ENCODE measurements at regions not wholly inside any gene's neighbourhood (a gene's known extent, or its start where the extent isn't known, plus 50 kb on each side); places are given as distances from the start of the nearest gene placed in this dataset.
"Not testable (repeated sequence)": the region's sequence is repeated elsewhere in the genome, so short reads cannot be mapped to it uniquely, and the experiment has no call there.

DNA sequence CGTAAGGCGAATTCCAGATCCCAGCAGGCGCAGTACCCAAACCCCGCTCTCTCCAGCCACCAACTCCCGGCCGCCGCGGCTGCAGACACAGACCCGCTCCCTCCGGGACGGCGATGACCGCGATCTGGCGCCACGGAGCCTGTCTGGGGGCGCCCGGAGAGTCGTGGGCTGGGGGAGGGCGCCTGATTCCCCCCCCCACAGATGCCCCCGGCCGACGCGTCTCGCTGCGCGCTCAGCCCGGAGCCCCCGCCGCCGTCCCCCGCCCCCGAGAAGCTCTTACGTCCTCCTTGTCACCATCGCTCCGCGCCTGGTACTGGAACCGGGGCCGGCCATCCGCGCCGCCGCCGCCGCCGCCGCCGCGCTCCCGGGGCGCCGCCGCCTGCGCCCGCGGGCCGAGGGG, 173.6 kb downstream of the ATP6V0E2 start:
- not testable (repeated sequence) for DNase-seq

DNA sequence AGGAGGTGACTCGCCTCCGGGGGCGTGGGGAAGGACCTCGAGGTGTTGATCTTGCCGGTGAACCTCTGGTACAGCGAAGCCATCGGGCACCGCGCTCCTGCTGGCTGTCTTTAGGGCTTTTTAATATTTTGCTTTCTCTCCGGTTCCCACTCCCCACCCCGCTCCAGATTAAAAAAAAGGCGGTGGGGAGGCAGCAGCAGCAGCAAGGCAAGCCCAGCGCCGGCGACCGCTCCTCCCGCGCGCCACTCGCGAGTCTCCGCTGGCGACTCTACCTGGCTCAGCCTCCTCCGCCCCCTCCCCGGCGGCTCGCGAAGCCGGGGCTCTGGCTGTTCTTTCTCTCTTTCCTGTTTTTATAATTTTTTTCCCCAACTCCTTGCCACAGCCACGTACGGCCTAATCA, 174.0 kb downstream of the ATP6V0E2 start:
- DNase-seq = not testable (repeated sequence)

DNA sequence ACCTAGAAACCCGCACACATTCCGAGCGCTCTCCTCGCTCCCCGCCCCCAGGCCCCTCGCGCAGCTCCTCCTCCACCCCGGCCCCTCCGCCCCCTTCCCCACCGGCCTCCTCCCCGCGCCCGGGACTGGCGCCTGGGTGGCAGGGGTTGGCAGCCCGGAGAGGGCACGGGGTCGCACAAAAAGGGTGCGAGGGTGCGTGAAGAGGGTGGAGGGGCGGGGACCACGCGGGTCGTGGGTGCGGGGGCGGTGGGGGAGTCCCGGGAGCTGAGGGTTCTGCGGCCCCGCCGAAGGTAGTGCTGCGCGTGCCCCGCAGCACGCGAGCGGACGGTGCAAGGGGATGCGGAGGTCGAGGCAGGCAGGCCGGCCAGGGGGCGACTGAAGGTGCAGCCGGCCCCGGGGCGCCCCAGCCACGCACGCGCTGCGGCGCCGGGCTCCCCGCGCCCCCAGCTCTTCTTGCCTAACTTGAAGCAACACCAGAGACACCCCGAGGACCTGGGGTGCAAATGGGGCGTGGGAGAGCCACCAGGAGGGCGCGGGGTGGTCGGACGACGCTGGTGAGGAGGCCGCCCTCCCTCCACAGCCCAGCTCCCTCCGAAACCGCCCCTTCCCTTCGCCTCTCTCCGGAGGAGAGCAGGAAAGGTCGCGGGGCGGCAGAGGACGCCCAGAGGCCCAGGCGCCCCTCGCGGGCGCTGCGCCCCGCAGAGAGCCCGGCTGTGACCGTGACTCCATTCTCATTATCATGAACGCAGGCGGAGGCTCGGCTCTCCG, 174.7 kb downstream of the ATP6V0E2 start:
- not testable (repeated sequence) for DNase-seq

DNA sequence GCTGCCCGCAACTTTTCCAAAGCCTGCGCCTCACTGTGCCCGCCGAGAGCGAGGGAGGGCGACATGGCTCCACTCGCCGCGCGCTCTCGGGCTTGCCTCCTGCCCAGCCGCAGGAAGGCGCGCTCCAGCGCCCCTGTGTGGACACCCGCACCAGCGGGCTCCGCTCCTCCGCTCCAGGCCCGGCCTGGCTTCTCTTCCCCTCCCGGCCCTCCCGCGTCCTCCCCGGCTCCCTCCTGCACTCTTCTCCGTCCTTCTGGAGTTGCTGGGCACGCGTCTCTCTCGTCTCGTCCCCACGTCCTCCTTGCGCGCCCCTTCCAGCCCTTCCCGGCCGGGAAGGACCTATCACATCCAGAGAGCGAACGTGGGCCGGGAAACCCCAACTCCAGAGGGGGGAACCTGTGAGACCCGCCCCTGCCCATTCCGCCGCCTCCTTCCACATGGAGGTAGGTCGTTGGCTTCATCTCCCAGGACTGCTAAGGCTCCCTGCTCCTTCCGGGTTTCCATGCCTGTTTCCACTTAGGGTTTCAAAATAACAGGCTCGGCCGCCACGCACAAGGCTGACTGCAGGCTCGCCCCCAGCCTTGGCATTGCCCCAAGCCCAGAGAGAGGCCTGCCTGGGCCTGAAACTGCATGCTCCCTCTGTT, 175.4 kb downstream of the ATP6V0E2 start:
- not testable (repeated sequence) for DNase-seq

DNA sequence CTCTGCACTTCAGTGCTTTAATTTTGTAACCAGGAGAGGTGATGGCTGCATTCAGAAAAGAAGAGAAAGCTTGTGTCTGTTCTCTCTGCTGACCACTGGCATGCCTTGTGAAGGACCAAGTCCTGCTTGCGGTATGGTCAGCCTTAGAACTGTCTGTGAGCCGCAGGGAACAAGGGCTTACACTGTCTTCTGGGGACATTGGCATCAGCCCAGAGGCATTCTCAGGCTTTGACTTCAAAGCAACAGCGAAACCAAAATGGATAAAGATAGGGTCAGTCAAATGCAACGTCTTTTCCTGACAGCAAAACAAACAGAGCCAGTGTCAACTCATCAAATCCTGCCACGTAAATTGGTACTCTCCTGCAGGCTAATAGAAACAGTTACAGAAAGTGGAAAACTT, 179.6 kb downstream of the ATP6V0E2 start:
- DNase-seq = not testable (repeated sequence)

DNA sequence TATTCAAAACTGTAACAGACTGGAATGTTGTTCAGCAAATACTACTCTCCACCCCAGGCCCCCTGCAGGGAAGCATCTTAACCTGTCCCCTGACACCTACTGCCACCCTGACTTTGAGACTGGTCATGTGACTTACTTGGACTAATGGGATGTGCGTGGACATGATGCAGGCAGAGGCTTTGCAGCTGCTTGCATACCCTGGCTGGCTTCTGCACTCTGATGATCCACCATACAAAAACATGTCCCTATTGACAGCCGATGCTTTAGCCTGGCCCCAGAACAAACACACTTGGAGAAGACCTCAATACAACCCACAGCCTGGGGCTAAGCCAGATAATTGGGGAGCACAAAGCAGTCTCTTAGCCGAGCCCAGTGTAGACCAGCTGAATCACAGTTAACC, 180.5 kb downstream of the ATP6V0E2 start:
- not testable (repeated sequence) for DNase-seq

DNA sequence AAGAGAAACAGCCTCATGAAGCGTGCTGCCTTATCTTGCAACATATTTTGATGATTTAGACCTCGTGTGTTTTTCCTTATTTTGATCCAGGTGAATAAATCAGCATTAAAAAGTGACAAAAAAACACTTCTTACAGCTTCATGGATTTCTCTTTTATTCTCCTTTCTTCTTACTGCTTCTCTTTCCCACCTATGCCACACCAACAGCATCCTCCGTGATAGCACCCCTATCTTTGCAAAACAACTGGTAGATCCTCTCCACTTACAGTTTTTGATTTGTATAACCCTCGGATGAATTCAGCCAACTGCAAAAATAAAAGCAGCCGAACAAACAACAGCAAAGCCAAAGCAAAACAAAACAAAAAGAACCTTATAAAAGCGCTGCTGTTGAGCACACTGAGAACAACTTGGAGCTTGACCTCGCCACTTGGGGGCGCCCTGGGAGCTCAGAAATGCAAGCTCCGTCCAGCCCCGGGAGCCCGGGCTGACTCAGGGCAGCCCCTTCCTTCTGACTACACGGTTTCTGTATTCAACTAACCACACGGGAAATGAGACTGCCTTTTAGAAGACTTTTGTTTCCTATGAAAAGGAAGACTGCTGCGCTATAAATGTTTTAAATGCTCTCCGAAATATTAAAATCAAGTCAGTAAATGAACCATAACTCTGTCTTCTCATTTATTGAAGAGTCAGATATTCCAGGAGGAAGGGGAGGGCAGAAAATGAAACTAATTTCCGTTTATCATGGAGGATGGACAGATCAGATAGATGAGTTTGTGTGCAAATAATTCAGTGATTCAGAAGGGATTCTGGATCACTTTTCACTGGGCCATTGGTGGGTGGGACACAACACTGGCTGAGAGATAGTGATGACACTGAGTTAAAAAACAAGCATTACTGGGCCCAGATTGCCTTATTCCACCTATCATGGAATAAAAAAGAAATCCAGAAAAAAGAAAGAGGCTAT, 186.8 kb downstream of the ATP6V0E2 start:
- DNase-seq = peak; percentile 89

DNA sequence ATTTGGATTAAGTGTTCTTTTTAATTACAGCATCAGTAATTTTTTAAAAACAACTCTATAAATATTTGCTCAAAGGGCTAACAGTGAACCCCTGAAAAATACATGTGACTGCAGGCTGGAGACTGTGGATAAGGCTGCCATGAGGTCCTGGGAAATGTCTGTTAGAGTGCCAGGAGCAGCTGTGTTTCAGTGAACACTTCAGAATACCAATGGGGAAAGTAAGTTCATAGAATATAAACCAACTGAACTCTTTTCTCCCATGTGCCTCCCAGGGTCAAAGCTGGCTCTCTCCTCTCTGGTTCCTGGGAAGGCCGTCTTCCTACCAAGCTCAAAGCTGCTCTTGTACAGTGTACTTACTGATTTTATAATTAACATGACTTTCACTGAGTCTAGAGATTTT, 189.4 kb downstream of the ATP6V0E2 start:
- not testable (repeated sequence) for DNase-seq

DNA sequence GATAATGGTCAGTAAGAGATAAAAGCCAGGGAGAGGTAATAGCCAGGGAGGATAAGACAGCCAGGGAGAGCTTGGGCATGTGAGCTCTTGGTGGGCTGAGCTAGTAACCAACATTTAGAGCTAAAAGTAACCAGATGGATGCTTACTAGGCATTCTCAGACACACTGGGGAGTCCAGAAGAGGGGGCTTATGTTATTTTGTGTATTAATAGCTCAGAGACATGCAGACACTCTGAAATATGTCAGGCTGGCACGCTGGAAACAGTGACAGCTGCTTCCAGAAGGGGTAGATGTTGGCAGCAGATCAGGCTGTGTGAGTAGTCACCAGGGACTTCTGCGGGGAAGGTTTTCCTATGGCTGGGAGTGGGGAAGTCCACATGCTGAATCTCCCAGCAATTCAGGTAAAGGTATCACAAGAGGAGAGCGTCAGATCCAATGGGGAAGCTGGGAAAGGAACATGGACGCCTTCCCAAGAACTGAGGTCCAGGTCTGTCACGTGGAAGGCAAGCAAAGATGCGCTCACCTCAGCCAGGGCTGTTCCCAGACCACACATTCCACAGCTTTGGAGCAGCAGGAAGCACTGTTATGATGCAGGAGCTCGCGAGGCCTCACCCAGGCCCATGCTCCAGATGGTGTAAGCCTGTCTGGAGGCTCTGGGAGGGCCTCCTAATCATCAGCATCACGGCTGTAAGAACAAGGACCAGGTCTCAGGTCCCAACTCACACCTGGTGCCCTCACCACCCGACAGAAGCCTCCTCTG, 196.0 kb downstream of the ATP6V0E2 start:
- not testable (repeated sequence) for DNase-seq

DNA sequence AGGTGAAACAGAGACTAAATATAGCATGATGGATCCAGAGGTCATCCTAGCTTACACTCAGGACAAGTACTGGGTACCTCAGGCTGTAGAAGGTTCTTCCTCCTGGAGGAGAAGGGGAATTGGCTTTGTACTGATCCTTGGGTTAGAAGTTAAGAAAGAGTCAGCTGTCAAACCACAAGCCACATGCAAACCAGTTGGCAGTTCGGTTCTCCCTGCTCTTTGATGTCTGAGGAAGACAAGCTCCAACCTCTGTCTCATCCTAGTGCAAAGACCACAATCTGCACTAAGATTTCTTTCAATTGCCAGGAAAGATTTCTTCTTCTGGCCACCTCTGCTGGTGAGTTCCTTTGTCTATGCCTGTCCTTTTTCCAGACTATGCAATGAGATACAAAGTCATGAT, 203.8 kb downstream of the ATP6V0E2 start:
- not testable (repeated sequence) for DNase-seq

DNA sequence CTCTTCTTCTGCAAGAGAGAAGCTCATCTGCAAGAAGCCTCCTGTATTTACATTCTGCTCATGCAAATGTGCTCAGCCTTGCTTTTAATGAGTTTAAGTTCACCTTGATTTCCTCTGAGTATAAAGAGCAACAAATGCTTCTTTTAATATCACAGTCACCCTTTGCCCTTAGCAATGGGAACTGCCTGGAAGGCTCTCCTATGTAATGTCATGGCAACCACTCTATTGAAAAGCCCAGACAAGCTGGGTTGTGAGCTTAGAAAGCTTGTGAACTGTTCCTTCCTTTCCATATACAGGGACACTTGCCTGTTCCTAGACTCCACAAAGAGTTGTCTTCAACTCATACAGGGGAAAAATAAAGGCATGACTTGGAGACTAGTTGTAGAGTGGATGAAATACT, 208.1 kb downstream of the ATP6V0E2 start:
- DNase-seq = not testable (repeated sequence)

DNA sequence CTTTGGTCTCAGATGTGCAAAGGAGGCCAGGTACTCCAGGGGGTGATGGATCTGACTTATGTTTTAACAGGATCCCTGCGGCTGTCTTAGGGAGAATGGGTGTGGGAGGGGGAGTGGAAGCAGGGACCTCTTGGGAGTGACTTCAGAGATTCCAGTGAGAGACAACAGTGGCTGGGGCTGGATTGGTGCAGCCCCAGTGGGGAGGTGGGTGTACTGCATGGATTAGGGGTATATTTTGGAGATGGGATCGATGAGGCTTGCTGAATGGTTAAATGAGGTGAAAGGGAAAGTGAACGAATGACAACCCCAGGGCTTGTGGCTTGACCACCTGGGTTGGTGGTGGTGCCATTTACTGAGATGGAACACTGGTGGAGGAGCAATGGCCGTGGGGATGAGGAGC, 211.0 kb downstream of the ATP6V0E2 start:
- DNase-seq = not testable (repeated sequence)

DNA sequence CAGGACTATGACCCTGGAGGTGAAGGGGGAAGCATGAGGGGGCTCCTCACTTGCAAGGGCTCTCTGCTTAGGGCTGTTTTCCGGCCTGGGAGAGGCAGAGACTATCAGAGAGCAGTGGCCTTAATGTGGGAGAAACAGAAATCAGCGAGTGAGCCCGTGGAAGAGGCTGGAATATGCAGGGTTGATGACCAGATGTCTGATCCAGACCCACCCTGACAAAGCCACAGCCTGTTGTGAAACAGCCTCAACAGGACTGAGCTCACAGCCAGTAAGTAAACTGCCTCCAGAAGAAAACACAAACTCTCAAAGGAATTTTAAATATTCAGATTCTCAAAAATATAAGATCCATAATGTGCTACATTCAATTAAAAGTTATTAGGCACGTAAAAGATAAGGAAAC, 213.7 kb downstream of the ATP6V0E2 start:
- DNase-seq = not testable (repeated sequence)

DNA sequence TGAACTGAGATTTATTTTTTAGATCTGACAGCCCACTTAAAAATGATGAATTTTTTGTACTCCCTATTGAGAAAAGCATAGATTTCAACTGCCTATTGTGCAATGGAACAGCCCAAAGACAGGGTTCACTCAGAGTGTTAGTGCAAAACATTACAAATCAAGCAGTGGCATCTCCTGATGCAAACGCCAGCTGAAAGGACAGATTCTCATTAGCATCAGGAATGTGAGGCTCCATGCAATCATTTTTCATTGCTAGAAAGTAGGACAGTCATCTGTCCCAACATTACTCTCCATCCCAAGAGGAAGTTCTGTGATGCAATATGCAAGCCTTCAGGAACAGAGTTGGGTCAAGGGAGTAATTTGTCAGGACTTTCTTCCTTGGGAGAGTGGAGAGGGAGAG, 215.4 kb downstream of the ATP6V0E2 start:
- not testable (repeated sequence) for DNase-seq

DNA sequence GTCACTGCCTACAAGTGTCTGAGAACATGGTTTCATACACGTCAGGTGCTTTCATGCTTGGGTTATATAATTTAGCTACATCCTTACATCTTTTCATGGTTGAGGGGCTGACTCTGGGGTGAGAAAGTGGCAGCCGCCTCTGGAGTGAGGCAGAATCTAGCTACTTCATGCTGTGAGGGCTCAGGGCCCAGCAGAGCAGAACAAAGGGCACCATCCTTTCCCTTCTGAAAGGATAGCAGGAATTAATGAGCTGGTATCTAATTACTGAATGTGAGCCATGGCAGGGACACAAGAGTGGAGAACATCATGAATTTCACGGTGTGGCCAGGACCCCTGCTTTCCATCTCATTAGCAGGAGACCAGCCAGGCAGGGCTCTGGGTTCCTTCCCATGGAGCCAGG, 217.0 kb downstream of the ATP6V0E2 start:
- not testable (repeated sequence) for DNase-seq

DNA sequence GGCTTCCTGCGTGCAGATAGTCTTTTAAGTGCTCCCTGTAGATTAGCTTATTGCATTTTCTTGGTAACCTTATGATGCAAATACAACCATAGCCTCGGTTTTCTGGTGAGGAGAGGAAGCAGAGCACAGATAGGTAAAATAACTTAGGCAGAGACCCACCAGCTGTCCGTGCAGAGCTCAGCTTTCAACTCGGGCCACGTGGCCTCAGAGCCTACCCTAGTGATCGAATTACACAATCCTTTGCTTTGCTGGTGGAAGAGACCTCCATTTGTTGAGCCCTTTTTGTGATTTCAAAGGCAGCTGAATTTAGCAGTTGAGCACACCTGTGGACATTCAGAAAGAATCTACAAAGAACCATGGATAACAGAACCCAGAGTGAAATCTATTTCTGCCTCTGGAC, 220.1 kb downstream of the ATP6V0E2 start:
- not testable (repeated sequence) for DNase-seq

DNA sequence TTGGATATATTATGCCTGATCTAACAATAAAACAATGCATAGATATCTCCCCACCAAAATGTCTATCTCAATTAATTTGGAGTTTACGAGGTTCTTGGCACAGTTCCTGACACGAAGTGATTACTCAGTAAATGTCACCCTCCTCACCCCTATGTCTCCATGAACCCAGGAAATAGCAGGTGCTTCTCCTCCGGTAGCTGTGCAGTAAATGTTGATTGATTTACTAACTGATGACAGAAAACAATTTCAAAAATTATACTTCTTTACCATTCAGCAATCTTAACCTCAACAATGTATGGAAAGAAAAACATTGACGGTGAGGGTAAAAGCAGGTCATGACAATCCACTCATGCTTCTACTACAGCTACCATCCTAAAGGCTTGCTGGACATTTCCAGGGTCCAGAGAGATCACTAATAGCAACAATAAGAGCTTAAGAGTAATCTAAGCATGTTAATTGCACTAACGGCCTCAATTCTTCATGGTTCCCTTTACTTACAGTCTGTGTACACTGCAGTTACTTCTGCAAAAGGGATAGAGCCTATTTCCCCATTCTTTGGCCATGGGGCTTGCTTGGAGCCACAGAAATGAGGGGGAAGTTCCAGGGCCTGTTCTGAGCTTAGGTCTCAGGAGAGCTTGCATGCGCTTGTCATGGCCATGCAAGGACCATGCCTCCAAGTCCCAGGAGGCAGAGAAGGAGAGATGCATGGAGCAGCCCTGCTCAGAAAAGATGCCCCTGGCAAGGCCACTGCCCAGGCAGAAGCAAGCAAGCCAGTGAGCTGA, 222.6 kb downstream of the ATP6V0E2 start:
- not testable (repeated sequence) for DNase-seq

DNA sequence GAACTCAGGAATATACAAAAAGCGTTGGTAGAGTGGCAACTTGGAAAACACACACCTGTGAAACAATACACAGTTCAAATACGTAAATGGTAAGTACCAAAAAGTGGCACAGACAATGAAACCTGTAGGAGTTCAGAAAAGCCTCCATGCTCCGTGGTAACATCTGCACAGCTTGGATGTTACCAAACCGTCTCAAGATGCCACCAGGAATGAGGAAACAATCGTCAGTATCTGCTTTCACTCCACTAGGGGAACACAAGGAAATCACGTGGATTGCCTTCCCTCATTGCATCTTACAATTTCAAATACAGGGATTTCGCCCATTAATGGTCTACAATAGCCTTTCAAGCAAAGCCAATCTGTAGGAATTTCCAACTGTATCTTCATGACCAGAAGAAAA, 224.6 kb upstream of the LRRC61 start:
- DNase-seq = not testable (repeated sequence)

DNA sequence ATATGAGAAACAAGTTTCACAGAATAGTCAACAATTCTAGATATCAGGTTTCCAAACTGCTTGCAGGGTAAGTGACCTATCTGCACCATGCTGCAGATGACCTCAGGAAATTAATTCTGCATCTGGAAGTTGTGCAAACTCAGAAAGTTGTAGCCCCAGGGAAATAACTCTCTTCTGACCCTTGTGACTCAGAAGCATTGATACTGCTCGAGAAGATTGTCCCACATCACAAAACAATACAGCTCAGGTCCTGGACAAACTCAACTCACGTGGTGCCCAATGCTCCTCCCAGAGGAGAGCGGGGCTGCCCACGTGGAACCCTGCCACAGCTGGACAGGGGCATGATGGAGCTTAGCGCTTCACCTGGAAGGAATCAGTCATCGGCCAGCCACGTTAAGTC, 221.9 kb upstream of the LRRC61 start:
- not testable (repeated sequence) for DNase-seq

DNA sequence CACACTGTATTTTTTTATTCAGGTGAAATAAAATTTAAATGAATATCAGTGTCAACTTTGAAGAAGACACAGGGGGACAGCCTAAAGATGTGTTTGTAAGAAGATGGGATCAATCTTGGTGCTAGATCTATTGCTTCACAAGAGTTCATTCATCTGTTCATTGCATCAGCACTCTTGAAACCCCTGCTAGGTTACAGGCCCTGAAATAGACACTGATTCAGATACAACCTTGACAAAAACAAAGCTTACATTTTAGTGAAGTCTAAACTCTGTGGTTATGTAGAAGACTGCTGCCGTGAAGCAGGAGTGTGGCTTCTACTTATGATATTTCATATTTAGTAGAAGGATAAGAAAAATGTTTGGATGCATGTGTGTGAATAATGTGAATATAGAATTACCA, 215.9 kb upstream of the LRRC61 start:
- not testable (repeated sequence) for DNase-seq

DNA sequence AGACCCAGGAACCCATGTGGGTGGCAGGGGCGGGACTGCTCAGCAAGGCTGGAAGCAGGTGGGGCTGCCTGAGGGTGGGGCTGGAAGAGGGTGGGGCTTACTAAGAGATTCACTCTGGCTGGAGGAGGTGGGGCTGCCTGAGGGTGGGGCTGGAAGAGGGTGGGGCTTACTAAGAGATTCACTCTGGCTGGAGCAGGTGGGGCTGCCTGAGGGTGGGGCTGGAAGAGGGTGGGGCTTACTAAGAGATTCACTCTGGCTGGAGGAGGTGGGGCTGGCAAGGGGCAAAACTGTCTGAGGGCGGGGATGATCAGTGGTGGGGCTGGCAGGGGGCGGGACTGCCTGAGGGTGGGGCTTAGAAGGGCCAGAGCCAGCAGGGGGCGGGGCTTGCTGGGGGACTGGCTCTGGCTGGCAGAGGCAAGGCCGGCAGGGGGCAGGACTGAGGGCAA, 212.8 kb upstream of the LRRC61 start:
- DNase-seq = not testable (repeated sequence)
